HS-5 (cell line): ENCODE measurements at regions not wholly inside any gene's neighbourhood (a gene's known extent, or its start where the extent isn't known, plus 50 kb on each side); places are given as distances from the start of the nearest gene placed in this dataset.
"Not testable (repeated sequence)": the region's sequence is repeated elsewhere in the genome, so short reads cannot be mapped to it uniquely, and the experiment has no call there.

ENCODE experiments used
- DNase-seq: peaks from one replicate; pipeline ENCODE4 v3.0.0-alpha.2; 2012; ENCODE audit warnings: low read depth

DNA sequence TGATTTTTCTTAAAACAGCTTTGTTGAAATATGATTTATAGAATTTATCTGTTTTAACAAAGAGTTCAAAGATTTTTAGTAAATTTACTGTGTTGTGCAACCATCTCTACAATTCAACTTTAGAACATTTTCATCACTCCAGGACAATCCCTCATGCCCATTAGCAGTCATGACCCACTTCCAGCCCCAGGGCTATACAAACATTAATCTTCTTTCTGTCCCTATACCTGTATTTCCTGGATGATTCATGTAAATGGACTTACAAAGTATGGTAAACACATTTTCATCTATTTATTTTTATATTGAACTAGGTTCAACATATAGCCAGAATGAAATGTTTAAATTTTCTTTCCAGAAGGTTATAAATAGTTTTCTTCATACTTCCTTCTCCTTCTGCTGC is 127.8 kb upstream of the CCDC180 start:
- no peak for DNase-seq

DNA sequence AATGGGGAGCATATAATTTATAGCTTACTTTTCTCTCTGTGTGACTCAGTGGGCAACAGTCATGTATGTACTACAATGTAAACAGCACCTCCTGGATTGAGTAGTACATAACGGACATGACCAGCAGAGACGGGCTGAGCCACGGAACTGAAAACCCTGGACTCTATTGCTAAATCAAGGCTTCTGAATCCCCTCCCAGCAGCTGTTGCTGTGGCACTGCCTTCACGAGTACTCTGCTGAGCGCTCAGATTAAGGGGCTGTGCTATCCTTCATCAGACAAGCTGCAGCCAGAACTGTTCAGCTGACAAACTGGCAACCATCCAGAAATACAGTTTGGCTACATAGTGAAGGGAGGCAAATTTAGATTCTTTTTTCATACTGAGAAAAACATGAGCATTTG is 131.3 kb upstream of the CCDC180 start:
- DNase-seq = no peak

DNA sequence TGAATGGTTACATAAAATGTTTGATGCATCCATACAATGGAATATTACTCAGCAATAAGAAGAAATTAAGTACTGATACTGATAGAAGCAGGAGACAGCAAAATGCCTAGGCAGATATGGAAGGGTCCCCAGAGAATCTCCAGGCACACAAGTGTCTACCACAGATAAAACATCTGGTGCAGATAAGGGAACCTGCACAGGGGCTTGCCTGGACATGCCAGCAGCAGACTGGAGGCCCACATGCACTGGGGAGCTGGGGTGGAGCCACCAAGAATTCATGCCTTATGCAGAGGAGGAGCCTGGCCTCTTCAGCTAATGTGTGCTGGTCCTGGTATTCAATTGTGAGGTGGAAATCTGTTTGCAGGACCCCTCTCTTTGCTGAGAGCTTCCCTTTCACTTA is 129.2 kb upstream of the CTSV start:
- DNase-seq = not testable (repeated sequence)

DNA sequence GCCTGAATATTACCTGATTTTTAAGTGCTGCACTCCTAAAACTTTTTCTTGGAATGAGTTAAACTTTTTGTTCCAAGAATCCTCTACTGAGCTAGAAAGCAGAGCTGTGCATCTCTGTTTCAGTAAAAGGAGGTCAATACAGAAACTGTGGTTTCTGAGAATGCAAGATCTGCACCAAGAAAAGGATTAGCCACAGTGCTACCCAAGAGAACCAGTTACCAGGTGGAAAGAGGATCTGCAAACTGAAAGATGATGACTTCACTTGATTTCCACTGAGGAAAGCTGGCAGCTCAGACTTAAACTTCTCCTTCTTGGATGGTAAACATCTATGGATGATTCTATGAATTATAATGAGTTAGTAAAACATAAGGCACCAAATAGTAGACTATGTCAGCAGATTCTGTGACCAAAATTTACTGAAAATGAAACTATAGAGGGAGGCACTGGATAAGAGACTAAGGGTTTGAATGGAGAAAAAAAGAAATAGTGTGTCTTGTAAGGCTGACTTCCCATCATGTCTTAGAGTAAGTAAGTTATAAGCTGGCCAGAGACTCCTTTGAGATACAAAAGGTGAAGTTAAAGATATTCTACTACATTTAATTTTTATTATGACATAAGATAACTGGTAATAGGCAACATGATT is 127.7 kb upstream of the CTSV start:
- DNase-seq = not testable (repeated sequence)

DNA sequence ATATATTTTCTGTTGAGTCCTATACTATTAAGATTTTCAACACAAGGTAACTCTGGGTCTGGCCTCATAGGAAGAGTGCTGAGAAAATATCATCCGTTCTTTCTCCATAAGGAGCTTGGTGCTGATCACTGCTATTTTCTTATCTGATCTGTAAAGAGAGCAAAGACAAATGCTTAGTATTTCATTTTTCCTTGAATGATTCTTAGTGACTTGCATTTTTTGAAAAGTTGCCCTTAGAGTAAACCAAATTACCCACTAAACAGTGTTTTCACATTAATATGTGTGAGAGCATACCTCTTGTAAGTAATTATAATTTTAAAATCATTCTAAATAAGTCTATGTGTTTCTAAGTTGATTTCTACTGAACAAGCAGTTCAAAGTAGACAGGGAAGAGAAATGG is 121.3 kb upstream of the CTSV start:
- DNase-seq = no peak

DNA sequence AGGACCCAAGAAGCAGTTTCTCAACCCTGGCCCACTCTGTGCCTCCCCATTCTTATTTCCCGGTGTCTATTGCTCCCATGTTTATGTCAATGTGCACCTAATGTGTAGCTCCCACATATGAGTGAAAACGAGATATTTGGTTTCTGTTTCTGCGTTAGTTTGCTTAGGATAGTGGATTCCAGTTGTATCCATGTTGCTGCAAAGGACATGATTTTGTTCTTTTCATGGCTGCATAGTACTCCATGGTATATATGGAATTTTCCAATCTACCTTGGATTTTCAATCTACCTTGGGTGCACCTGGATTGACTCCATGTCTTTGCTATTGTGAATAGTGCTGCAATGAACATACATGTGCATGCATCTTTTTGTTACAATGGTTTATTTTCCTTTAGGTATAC is 119.8 kb upstream of the CTSV start:
- not testable (repeated sequence) for DNase-seq

DNA sequence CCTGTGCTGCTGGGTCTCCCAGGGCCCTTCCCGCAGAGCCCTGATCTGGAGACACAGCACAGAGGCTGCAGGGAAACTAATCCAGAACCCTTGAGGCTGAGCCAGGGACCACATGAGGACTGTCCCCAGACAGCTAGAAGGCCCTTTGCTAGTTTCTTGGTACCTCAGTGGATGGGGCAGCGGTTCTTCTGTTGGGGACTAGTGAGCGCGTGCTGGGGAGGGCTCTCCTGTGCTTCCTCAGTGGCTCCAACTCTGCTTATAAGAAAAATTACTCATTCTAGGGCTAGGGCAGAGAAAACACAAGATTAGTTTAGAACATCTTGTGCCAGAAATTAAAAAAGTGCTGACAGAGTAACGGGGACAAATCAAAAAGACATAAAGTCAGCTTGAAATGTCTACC is 116.5 kb upstream of the CTSV start:
- DNase-seq = not testable (repeated sequence)

DNA sequence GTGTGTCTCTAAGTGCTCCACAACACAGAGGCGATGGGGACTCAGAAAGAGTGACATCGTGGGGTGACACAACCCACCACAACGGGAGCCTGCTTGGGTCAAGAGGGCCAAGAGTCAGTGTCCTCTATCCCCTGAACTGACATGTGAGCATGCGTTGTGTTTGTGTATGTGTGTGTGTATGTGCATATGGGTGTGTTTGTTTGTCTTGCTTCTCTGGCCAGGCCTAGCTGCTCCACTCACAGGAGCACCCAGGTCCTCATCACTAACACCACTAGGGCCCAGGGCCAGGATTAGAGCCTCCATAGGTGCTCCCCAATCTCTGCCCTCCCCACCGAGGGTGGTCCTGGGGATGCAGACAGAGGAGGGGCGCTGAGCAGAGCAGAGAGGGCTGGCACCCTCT is 115.0 kb upstream of the CTSV start:
- DNase-seq = no peak

DNA sequence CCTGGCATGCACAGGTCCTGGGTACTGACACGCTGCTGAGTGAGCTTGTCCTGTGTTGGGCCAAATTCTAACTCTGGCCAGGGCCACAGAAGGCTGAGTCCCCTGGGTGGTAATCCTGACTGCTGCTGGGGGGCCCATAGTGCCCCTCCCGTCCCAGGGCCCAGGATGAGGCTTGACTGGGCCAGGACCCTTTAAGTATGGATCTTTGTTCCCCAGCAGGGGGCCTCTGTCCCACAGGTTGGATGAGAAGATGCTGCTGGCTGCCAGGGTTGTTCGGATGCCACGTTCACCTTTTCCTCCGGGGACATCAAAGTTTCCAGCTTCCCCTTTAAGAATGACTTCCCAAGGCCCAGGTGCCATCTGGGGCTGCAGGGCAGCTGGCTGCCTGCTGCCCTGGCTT is 114.2 kb upstream of the CTSV start:
- DNase-seq = not testable (repeated sequence)

DNA sequence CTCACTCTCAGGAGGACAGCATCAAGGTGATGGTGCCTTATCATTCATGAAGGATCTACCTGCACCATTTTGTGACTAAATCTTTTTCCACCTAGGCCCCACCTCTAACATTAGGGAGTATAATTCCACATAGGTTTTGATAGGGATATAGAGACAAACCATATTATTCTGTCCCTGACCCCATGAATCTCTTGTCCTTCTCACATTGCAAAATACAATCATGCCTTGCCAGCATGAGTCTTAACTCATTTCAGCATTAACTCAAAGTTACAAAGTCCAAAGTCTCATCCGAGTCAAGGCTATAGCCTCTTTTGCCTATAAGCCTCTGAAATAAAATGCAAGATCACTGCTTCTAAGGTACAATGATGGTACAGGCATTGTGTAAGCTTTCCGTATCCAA is 111.5 kb upstream of the CTSV start:
- DNase-seq = not testable (repeated sequence)

DNA sequence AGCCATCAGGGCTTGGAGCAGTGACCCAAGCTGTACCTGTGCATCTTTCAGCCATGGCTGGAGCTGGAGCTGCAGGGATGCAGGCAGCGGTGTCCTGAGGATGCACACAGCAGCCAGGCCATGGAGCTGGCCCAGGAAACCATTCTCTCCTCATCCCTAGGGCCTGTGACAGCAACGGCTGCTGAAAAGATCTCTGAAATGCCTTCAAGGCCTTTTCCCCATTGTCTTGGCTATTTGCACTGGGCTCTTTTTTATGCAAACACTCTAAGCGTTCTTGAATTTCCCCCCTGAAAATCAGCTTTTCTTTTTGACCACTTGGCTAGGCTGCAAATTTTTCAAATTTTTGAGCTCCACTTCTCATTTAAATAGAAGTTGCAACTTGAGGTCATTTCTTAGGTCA is 109.5 kb upstream of the CTSV start:
- DNase-seq = not testable (repeated sequence)

DNA sequence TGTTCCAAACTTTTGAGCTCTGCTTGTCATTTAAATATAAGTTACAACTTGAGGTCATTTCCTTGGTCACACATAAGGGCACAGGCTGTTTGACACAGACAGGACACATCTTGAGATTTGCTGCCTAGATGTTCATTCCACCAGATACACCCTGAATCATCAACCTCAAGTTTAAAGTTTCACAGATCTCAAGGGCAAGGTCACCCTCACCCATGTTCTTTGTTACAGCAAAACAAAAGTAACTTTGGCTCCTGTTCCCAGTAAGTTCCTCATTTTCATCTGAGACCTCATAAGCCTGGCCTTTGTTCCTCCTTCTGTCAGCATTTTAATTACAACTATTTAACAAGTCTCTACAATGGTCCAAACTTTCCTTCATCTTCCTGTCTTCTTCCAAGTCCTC is 106.7 kb upstream of the CTSV start:
- not testable (repeated sequence) for DNase-seq

DNA sequence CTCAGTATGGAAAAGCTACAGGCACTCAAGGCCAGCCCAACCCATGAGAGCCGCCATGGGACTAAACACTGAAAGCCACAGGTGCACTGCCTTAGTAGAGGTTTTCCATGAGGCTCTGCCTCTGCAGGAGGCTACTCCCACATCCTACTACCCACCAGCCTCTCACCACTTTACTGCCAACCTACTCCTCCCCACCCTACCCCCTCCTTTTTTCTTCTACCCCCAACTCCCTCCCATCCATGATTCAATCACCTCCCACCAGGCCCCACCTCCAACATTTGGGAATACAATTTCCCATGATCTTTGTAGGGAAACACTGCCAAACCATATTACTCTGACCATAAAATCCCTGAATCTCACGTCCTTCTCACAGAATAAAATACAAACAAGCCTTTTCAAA is 101.6 kb upstream of the CTSV start:
- DNase-seq = no peak

DNA sequence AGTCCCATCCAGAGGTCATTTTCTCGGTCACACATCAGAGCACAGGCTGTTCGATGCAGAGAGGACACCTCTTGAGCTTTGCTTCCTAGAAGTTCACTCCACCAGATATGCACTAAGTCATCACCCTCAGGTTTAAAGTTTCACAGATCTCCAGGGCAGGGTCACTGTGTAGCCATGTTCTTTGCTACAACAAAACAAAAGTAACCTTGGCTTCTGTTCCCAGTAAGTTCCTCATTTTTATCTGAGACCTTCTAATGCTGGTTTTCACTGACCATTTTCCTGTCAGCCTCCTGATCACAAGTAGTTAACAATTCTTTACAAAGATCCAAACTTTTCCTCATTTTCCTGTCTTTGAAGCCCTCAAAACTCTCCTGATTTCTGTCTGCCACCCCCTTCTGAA is 97.5 kb upstream of the CTSV start:
- no peak for DNase-seq

DNA sequence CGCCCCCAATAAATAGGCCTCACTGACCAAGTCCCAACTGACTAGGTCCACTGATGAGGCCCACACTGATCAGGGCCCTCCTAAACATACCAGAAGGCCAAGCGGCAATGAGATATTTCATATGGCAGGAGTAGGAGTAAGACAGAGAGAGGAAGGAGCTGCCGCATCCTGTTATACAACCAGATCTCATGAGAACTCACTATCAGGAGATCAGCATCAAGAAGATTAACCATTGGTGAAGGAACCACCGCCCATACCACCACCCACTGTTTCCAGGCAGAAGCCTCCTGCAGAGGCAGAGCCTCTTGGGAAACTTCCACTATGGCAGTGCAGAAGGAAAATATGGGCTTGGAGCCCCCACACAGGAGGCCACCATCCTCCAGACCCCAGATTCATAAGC is 95.0 kb upstream of the CTSV start:
- not testable (repeated sequence) for DNase-seq

DNA sequence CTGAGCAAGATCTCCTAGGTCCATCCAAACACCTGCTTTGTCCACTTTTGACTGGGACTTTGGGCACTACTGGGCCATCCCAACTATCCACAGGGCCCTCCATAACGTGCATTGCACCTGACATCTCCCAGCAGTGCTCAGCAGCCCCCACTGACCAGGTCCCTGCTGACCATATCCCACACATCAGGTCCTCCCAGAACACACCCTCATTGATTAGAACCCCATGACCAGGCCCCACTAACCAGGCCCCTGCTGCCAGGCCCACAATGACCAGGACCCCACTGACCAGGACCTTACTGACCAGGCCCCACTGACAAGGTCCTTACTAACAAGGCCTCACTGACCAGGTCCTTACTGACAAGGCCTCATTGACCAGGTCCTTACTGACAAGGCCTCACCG is 93.9 kb upstream of the CTSV start:
- no peak for DNase-seq

DNA sequence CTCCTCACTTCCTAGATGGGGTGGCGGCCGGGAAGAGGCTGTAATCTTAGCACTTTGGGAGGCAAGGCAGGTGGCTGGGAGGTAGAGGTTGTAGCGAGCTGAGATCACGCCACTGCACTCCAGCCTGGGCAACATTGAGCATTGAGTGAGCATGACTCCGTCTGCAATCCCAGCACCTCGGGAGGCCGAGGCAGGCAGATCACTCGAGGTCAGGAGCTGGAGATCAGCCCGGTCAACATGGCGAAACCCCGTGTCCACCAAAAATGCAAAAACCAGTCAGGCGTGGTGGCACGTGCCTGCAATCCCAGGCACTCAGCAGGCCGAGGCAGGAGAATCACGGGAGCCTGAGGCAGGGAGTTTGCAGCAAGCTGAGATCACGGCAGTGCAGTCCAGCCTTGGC is 91.9 kb upstream of the CTSV start:
- not testable (repeated sequence) for DNase-seq

DNA sequence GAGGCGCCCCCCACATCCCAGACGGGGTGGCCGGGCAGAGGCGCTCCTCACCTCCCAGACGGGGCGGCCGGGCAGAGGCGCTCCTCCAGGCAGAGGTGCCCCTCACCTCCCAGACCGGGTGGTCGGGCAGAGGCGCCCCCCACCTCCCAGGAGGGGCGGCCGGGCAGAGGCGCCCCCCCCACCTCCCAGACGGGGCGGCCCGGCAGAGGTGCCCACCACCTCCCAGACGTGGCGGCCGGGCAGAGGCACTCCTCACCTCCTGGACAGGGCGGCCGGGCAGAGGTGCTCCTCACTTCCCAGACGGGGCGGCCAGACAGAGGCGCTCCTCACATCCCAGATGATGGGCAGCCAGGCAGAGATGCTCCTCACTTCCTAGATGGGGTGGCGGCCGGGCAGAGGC is 91.4 kb upstream of the CTSV start:
- not testable (repeated sequence) for DNase-seq

DNA sequence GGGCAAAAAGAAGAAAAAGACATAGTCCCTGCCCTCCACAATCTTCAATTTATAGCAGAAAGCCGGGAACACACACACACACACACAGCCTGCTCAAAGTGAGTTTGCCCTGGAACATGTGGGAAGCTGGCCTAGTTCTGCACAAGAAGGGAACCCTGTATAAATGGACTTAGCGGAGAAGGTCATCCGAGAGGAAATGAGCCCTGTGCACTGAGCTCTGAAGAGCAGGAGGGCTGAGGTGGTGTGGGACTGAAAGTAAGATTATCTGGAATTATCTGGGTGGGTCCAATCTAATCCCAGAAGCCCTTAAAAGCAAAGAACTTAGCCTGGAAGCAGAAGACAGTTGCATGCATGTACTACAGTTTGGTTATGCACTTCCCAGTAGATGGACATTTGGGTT is 90.0 kb upstream of the CTSV start:
- DNase-seq = no peak

DNA sequence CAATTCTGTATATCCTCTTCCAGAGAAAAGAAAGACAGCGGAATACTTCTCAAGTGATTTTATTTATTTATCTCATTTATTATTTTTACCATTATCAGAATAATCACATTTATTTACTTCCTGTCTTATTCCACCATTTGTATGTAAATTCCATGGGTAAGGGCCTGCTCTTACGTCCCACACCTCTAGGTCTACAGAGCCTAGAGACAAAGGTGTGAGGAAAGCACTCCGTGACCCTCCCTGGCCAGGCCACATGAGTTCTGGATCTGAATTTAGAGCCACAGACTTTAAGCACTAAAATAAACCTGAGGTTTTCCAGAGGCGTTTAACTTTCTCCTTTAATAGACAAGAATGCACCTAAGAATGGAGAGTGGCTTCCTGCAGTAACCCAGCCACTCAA is 85.3 kb upstream of the CTSV start:
- DNase-seq = no peak

DNA sequence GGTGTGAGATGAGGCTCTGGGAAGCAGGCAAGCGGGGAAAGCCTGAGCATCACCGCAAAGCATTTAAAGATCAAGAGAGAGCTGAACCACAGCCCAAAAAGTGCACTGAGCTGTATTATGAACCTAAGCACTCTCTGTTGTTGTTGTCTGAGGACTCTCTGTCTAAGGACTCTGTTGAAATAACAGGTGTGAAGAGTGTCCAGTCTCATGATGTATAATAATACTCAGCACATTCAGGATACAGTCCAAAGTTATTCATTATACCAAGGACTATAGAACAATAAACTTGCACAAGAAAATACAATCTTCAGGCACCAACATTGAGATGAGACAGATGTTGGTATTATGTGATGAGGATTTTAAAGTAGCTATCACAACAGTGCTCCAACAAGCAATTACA is 71.8 kb upstream of the CTSV start:
- no peak for DNase-seq

DNA sequence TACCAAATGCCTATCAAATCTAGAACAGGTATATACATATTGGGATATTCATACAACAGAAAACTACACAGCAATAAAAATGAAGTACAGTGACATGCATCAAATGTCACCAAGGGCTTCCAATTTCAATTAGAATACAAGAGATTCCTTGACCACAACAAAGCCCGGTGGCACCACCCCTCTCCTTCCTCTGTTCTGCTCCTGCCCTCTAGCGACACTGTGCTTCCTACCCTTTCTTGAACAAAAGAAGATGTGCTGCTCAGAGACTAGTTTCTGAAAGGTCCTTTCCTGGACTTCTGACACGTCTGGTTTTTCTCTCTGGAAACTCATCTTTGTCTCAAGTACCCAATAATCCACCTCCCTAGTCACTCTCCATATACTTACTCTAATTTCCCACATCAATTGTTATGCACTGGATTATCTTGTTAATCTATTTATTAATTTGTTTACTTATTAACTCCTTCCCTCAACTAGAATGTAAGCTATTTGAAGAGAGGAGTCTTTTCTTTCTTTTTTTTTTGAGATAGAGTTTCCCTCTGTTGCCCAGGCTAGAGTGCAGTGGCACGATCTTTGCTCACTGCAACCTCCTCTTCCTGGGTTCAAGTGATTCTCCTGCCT is 70.4 kb upstream of the CTSV start:
- no peak for DNase-seq

DNA sequence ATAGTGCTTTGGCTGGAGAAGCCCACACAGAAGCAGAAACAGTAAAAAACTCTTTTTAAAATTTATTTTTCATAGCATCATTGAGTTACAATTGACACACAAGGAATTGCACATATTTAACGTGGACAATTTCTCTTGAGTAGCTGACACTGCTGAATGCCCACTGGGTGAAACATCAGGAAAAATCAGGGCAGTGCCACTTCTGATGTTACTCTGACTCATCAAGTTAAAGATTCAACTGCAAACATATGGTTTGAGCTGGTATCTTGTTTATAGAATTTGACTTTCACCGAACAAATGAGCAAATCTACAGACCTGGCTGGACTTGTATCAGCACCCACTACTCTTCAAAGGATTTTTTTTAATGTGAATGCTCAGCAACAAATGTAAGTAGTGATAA is 66.3 kb upstream of the CTSV start:
- DNase-seq = peak; percentile 44
